HG03565 (cell line): ENCODE measurements at regions not wholly inside any gene's neighbourhood (a gene's known extent, or its start where the extent isn't known, plus 50 kb on each side); places are given as distances from the start of the nearest gene placed in this dataset.
"Not testable (repeated sequence)": the region's sequence is repeated elsewhere in the genome, so short reads cannot be mapped to it uniquely, and the experiment has no call there.

Experiments
- ATAC-seq: cut with Tn5 transposase; IDR thresholded peaks from one replicate; pipeline ENCODE4 v1.9.1; 2021; ENCODE audit warnings: mild to moderate bottlenecking, moderate library complexity; ENCODE audit not compliant: unreplicated experiment

- ATAC-seq, result no peak
Measured at GRCh38 chr6:81565071-81565470, 187.4 kb downstream of the TENT5A start.

GRCh38 chr6:81564470-81565068, 187.9 kb downstream of the TENT5A start:
- no peak for ATAC-seq

GRCh38 chr6:81562169-81562568, 190.3 kb downstream of the TENT5A start:
- ATAC-seq, result no peak

- ATAC-seq, result no peak
Measured at GRCh38 chr6:81561731-81562130, 190.8 kb downstream of the TENT5A start.

GRCh38 chr6:81561071-81561564, 191.4 kb downstream of the TENT5A start:
- ATAC-seq, result no peak

GRCh38 chr6:81557811-81558210, 194.7 kb downstream of the TENT5A start:
- no peak for ATAC-seq

- ATAC-seq, result no peak
Measured at GRCh38 chr6:81556551-81556950, 195.9 kb downstream of the TENT5A start.

GRCh38 chr6:81553216-81553615, 199.3 kb downstream of the TENT5A start:
- no peak for ATAC-seq

- ATAC-seq, result no peak
Measured at GRCh38 chr6:81552644-81553043, 199.8 kb downstream of the TENT5A start.

- no peak for ATAC-seq
Measured at GRCh38 chr6:81547149-81547548, 205.3 kb downstream of the TENT5A start.

- ATAC-seq, result no peak
Measured at GRCh38 chr6:81534934-81535465, 217.5 kb downstream of the TENT5A start.

- no peak for ATAC-seq
Measured at GRCh38 chr6:81531869-81532561, 220.5 kb downstream of the TENT5A start.

GRCh38 chr6:81517455-81517854, 235.0 kb downstream of the TENT5A start:
- no peak for ATAC-seq

GRCh38 chr6:81515562-81516453, 236.7 kb downstream of the TENT5A start:
- ATAC-seq, result no peak

GRCh38 chr6:81514195-81514594, 238.3 kb downstream of the TENT5A start:
- ATAC-seq, result not testable (repeated sequence)

- no peak for ATAC-seq
Measured at GRCh38 chr6:81511423-81511822, 241.1 kb downstream of the TENT5A start.

GRCh38 chr6:81495999-81496398, 256.5 kb downstream of the TENT5A start:
- ATAC-seq, result no peak

- ATAC-seq, result no peak
Measured at GRCh38 chr6:81491454-81492101, 260.9 kb downstream of the TENT5A start.

GRCh38 chr6:81487489-81487888, 265.0 kb downstream of the TENT5A start:
- no peak for ATAC-seq

- ATAC-seq, result no peak
Measured at GRCh38 chr6:81486234-81486633, 266.2 kb downstream of the TENT5A start.

GRCh38 chr6:81485395-81485794, 267.1 kb downstream of the TENT5A start:
- ATAC-seq, result no peak
